ENCODE measurements at regions not wholly inside any gene's neighbourhood (a gene's known extent, or its start where the extent isn't known, plus 50 kb on each side); places are given as distances from the start of the nearest gene placed in this dataset.

- TF ChIP-seq, protein P1, sequence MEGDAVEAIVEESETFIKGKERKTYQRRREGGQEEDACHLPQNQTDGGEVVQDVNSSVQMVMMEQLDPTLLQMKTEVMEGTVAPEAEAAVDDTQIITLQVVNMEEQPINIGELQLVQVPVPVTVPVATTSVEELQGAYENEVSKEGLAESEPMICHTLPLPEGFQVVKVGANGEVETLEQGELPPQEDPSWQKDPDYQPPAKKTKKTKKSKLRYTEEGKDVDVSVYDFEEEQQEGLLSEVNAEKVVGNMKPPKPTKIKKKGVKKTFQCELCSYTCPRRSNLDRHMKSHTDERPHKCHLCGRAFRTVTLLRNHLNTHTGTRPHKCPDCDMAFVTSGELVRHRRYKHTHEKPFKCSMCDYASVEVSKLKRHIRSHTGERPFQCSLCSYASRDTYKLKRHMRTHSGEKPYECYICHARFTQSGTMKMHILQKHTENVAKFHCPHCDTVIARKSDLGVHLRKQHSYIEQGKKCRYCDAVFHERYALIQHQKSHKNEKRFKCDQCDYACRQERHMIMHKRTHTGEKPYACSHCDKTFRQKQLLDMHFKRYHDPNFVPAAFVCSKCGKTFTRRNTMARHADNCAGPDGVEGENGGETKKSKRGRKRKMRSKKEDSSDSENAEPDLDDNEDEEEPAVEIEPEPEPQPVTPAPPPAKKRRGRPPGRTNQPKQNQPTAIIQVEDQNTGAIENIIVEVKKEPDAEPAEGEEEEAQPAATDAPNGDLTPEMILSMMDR (optimal IDR thresholded peaks at IDR 0.05 in 1 of 3, IDR thresholded peaks at IDR 0.05 in 1 of 3, conservative IDR thresholded peaks at IDR 0.05 in 1 of 3; ENCODE audit: extremely low read depth in 1 of 3, insufficient read depth in 2 of 3, low read length in 3 of 3) = no peak
- TF ChIP-seq EZH2 (IDR thresholded peaks at IDR 0.05; ENCODE audit: low read length) = no peak
Observed at GRCh38 chr3:61372723-61373122, 121.5 kb upstream of the FHIT start.
